ENCODE measurements at regions not wholly inside any gene's neighbourhood (a gene's known extent, or its start where the extent isn't known, plus 50 kb on each side); places are given as distances from the start of the nearest gene placed in this dataset.
"Not testable (repeated sequence)": the region's sequence is repeated elsewhere in the genome, so short reads cannot be mapped to it uniquely, and the experiment has no call there.

GRCh38 chr11:97894978-97895377 is 1125.8 kb upstream of the CNTN5 start:
- Histone ChIP-seq H3K36me3 (no peaks in the 10 kb centered on the region), H3K4me1 (no peaks in the 10 kb centered on the region), H3K9me3 (no peaks in the 10 kb centered on the region), H3K9ac (no peak overlapping the region), H3K27ac (no peak overlapping the region), H3K27me3 (no peaks in the 10 kb centered on the region), H4K20me1 (no peaks in the 10 kb centered on the region), H3K4me3 (no peak overlapping the region), H3K4me2 (no peak overlapping the region)
- no peak for TF ChIP-seq Cebpa-rat (IDR thresholded peaks at IDR 0.05)

DNA sequence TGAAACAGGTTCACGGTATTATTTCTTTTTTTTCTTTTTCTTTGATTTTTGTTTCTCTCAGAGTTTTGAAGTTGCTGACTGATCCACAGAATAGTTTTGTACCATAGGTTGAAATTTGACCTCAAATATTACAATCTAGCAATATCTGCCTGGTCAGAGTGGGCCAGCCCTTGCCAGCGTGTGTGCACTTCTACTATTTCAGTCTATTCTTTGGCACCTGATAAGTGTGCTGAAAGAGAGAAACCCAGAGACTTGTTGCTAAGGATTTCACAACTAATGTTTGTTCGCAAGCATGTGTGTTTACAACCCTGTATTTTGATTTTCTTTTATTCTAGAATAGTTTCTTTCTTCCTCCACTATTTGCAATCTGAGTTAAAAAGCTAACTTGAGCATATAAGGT is 1125.2 kb upstream of the CNTN5 start:
- TF ChIP-seq Cebpa-rat (IDR thresholded peaks at IDR 0.05): no peak
- Histone ChIP-seq H3K4me2 (no peak overlapping the region), H3K4me1 (no peaks in the 10 kb centered on the region), H3K9me3 (no peaks in the 10 kb centered on the region), H3K27ac (no peak overlapping the region), H3K36me3 (no peaks in the 10 kb centered on the region), H3K27me3 (no peaks in the 10 kb centered on the region), H3K4me3 (no peak overlapping the region), H3K9ac (no peak overlapping the region), H4K20me1 (no peaks in the 10 kb centered on the region)

DNA sequence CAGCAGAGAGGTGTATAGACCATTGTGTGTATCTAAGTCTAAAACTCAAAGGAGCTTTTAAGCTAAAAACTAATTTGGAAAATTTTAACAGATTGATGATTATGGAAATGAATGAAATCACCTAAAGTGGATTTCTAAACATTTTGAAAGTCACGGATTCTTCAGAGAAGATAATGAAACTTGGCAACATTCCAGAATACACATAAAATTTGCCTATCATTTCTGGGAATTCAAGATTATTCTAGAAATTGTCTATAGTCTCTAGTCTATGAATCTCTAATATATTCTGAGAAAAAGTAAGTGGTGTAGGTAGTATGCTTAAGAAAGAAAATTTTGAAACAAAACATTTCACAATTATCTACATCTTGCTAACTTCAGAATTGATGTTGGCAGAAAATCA is 1117.9 kb upstream of the CNTN5 start:
- no peak for TF ChIP-seq Cebpa-rat (IDR thresholded peaks at IDR 0.05)
- Histone ChIP-seq H3K4me3 (no peak overlapping the region), H3K9ac (no peak overlapping the region), H3K36me3 (no peaks in the 10 kb centered on the region), H3K9me3 (no peaks in the 10 kb centered on the region), H3K4me1 (no peaks in the 10 kb centered on the region), H3K27ac (no peak overlapping the region), H3K4me2 (no peak overlapping the region), H4K20me1 (no peaks in the 10 kb centered on the region), H3K27me3 (no peaks in the 10 kb centered on the region)

DNA sequence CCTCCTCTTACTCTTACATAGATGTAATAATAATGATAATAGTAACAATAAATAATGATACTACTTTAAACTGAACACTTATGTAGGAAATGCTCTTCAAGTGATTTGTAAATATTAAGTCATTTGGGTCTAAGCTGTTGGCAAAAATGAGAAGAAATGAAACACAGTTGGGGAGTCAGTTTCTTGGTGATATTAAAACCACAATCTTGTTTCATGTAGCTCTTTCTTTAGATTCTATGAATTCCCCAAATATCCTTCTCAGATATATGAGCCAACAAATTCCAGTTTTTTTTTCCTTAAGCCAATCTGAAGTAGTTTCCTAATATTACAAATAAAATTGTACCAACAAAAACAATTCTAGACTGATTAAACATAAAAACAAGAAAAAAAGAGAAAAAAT is 1115.6 kb upstream of the CNTN5 start:
- Histone ChIP-seq H3K27me3 (no peaks in the 10 kb centered on the region), H3K9ac (no peak overlapping the region), H3K36me3 (no peaks in the 10 kb centered on the region), H3K4me1 (no peaks in the 10 kb centered on the region), H3K27ac (no peak overlapping the region), H3K9me3 (no peaks in the 10 kb centered on the region), H3K4me3 (no peak overlapping the region), H3K4me2 (no peak overlapping the region), H4K20me1 (no peaks in the 10 kb centered on the region)
- TF ChIP-seq Cebpa-rat (IDR thresholded peaks at IDR 0.05): no peak

DNA sequence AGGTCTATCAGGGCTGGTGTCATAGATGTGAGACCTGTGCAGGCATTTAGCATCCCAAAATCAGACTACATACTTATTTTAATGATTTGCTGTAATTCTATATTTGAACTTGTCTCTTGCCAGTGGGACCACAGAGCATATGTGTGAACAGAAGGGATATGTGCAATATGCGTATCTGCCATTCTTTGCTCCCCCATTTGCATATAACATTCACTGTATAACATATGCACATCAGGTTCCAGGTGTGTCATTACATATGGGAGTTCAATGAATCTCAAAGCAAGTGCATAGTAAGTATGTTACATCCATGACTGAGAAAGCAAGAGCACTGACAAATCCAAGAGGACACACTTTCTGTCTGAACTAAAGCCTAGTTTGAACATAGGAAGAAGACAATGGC is 1115.1 kb upstream of the CNTN5 start:
- Histone ChIP-seq H3K36me3 (no peaks in the 10 kb centered on the region), H4K20me1 (no peaks in the 10 kb centered on the region), H3K27ac (no peak overlapping the region), H3K4me3 (no peak overlapping the region), H3K4me1 (no peaks in the 10 kb centered on the region), H3K9ac (no peak overlapping the region), H3K4me2 (no peak overlapping the region), H3K27me3 (no peaks in the 10 kb centered on the region), H3K9me3 (no peaks in the 10 kb centered on the region)
- TF ChIP-seq Cebpa-rat (IDR thresholded peaks at IDR 0.05): no peak

GRCh38 chr11:97908354-97908753 is 1112.4 kb upstream of the CNTN5 start:
- no peak for TF ChIP-seq Cebpa-rat (IDR thresholded peaks at IDR 0.05)
- Histone ChIP-seq H3K27me3 (no peaks in the 10 kb centered on the region), H4K20me1 (no peaks in the 10 kb centered on the region), H3K4me2 (no peak overlapping the region), H3K4me1 (no peaks in the 10 kb centered on the region), H3K4me3 (no peak overlapping the region), H3K9me3 (no peaks in the 10 kb centered on the region), H3K36me3 (no peaks in the 10 kb centered on the region), H3K27ac (no peak overlapping the region), H3K9ac (no peak overlapping the region)

DNA sequence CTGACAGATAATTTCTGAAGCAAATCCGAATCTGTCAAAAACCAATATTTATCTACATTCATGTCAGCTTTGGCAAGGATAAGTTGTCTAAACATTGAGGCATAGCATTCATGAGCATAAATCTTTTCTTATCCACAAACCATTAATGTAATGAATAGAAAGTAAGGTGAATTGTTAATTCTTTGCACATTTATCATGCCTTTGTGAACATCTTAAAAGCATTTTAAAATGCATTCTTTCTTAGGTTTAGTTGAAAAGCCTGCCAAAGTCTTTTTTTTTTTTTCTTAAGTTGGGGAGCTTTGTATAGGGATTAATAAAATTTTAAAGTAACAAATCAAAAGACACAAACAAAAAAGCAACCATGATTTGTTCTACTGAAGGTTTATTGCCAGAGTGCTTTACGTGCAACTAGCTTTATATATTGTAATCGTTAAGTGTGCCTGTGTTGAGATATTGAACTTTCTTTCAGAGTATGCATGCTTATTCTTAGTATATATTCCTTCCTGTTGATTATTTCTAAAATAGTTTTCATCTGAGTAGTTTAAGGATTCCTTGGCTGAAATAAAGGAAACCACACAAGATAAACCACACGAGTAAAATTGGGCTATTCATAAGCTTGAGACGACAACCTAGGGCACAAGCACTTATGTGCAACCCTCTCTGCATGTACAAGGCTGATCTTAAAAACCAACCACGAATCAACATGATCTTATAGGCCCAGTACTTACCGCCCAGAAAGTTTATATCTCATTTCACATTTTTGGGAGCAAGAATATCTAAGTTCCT is 1110.9 kb upstream of the CNTN5 start:
- Histone ChIP-seq H3K27me3 (no peaks in the 10 kb centered on the region), H3K4me3 (no peak overlapping the region), H3K36me3 (no peaks in the 10 kb centered on the region), H3K4me2 (no peak overlapping the region), H4K20me1 (no peaks in the 10 kb centered on the region), H3K27ac (no peak overlapping the region), H3K9me3 (no peaks in the 10 kb centered on the region; the same call in 1 of the 2 replicates), H3K9ac (no peak overlapping the region), H3K4me1 (no peaks in the 10 kb centered on the region)
- no peak for TF ChIP-seq Cebpa-rat (IDR thresholded peaks at IDR 0.05)

- Histone ChIP-seq H3K27me3 (no peaks in the 10 kb centered on the region), H3K9me3 (no peaks in the 10 kb centered on the region; the same call in 1 of the 2 replicates), H3K9ac (no peak overlapping the region), H4K20me1 (no peaks in the 10 kb centered on the region), H3K27ac (no peak overlapping the region), H3K4me1 (peaks cover 8% of the 10 kb centered on the region; the same call in 1 of the 2 replicates), H3K4me2 (no peak overlapping the region), H3K36me3 (no peaks in the 10 kb centered on the region), H3K4me3 (no peak overlapping the region)
- TF ChIP-seq Cebpa-rat (IDR thresholded peaks at IDR 0.05): no peak
These were observed 1108.1 kb upstream of the CNTN5 start for GRCh38 chr11:97912629-97913028.

- H3K27me3 ChIP-seq, H3K4me1 ChIP-seq, H3K4me3 ChIP-seq, H3K9me3 ChIP-seq, H3K27ac ChIP-seq, H3K4me2 ChIP-seq, H4K20me1 ChIP-seq, H3K36me3 ChIP-seq, H3K9ac ChIP-seq: not testable (repeated sequence)
These were observed 1097.8 kb upstream of the CNTN5 start for GRCh38 chr11:97922933-97923332.

- Histone ChIP-seq H3K27ac (no peak overlapping the region), H3K36me3 (no peaks in the 10 kb centered on the region), H4K20me1 (no peaks in the 10 kb centered on the region), H3K4me1 (no peaks in the 10 kb centered on the region), H3K4me3 (no peak overlapping the region), H3K4me2 (no peak overlapping the region), H3K27me3 (no peaks in the 10 kb centered on the region), H3K9me3 (no peaks in the 10 kb centered on the region), H3K9ac (no peak overlapping the region)
- TF ChIP-seq Cebpa-rat (IDR thresholded peaks at IDR 0.05): no peak
These were observed 1086.1 kb upstream of the CNTN5 start for GRCh38 chr11:97934572-97935208.

Data from BLaER1 (cell line).